ENCODE measurements at regions not wholly inside any gene's neighbourhood (a gene's known extent, or its start where the extent isn't known, plus 50 kb on each side); places are given as distances from the start of the nearest gene placed in this dataset.

DNA sequence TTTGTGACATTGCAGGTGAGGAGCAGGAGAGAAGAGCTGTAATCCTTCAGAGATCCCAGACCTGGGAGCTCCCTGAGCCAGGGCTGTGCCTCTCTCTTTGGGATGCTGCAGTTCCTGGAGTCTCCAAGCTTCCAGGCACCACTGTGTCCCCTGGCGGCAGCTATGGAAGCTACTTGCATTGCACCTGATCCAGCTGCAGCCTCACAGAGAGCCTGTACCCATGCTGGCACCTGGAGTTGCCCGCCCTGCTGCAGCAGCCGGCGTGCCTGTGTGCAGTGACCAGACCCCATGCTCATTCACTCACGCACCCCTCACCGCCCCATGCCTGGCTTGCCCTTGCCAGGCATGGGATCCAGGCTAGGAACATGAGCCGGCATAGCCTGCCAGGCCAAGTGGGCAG is 51.8 kb upstream of the MED9 start:
- TF ChIP-seq, protein P1, sequence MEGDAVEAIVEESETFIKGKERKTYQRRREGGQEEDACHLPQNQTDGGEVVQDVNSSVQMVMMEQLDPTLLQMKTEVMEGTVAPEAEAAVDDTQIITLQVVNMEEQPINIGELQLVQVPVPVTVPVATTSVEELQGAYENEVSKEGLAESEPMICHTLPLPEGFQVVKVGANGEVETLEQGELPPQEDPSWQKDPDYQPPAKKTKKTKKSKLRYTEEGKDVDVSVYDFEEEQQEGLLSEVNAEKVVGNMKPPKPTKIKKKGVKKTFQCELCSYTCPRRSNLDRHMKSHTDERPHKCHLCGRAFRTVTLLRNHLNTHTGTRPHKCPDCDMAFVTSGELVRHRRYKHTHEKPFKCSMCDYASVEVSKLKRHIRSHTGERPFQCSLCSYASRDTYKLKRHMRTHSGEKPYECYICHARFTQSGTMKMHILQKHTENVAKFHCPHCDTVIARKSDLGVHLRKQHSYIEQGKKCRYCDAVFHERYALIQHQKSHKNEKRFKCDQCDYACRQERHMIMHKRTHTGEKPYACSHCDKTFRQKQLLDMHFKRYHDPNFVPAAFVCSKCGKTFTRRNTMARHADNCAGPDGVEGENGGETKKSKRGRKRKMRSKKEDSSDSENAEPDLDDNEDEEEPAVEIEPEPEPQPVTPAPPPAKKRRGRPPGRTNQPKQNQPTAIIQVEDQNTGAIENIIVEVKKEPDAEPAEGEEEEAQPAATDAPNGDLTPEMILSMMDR (IDR thresholded peaks at IDR 0.05 in 4 of 5, conservative IDR thresholded peaks at IDR 0.05 in 1 of 5): no peak
- TF ChIP-seq POLR2A (IDR thresholded peaks at IDR 0.05): no peak
